ENCODE measurements at regions not wholly inside any gene's neighbourhood (a gene's known extent, or its start where the extent isn't known, plus 50 kb on each side); places are given as distances from the start of the nearest gene placed in this dataset.

GRCh38 chr21:22277341-22277740 lies 1279.1 kb downstream of the NCAM2 start:
- no peak for FAIRE-seq
- Histone ChIP-seq H3K27ac (no peak overlapping the region), H3K27me3 (no peaks in the 10 kb centered on the region), H3K4me3 (no peak overlapping the region), H3K36me3 (no peaks in the 10 kb centered on the region), H3K9me3 (no peaks in the 10 kb centered on the region), H3K4me1 (no peaks in the 10 kb centered on the region)
- ATAC-seq, result no peak
- no peak for DNase-seq
- no peak for TF ChIP-seq CTCF (IDR thresholded peaks at IDR 0.05)
- whole genome bisulfite sequencing, 2 donors, result 76 to 78% methylated on average over 2 of the region's 2 CpGs
- intact Hi-C loops (cut with DNase I), result no loop called here

GRCh38 chr21:22278366-22278765 lies 1280.2 kb downstream of the NCAM2 start:
- DNase-seq (no peak), ATAC-seq (no peak), FAIRE-seq (no peak)
- no peaks in the 10 kb centered on the region for H3K27me3 ChIP-seq
- intact Hi-C loops (cut with DNase I), result no loop called here
- WGBS, 2 donors, result 41 to 44% methylated on average over 2 of the region's 2 CpGs
- no peak overlapping the region for H3K4me3 ChIP-seq
- H3K4me1 ChIP-seq, result no peaks in the 10 kb centered on the region
- no peak for TF ChIP-seq CTCF (IDR thresholded peaks at IDR 0.05)
- no peaks in the 10 kb centered on the region for H3K36me3 ChIP-seq
- no peak overlapping the region for H3K27ac ChIP-seq
- no peaks in the 10 kb centered on the region for H3K9me3 ChIP-seq

- Histone ChIP-seq H3K9me3 (no peaks in the 10 kb centered on the region), H3K27me3 (no peaks in the 10 kb centered on the region), H3K4me1 (no peaks in the 10 kb centered on the region), H3K36me3 (no peaks in the 10 kb centered on the region), H3K4me3 (no peak overlapping the region), H3K27ac (no peak overlapping the region)
- TF ChIP-seq CTCF (IDR thresholded peaks at IDR 0.05), result no peak
- ATAC-seq (no peak), DNase-seq (no peak), FAIRE-seq (no peak)
- WGBS, 2 donors, result 40 to 43% methylated on average over 2 of the region's 2 CpGs
- intact Hi-C loops (cut with DNase I), result no loop called here
Measured at GRCh38 chr21:22280851-22281250, 1282.6 kb downstream of the NCAM2 start.

GRCh38 chr21:22288885-22289499 lies 1290.8 kb downstream of the NCAM2 start:
- Histone ChIP-seq H3K4me3 (no peak overlapping the region), H3K4me1 (no peaks in the 10 kb centered on the region), H3K27ac (no peak overlapping the region), H3K9me3 (no peaks in the 10 kb centered on the region), H3K27me3 (no peaks in the 10 kb centered on the region), H3K36me3 (no peaks in the 10 kb centered on the region)
- DNase-seq (no peak), FAIRE-seq (no peak), ATAC-seq (no peak)
- WGBS, 2 donors, result 54 to 55% methylated on average over 2 of the region's 2 CpGs
- TF ChIP-seq CTCF (IDR thresholded peaks at IDR 0.05), result no peak
- intact Hi-C loops (cut with DNase I), result no loop called here

GRCh38 chr21:22292144-22292543 lies 1293.9 kb downstream of the NCAM2 start:
- TF ChIP-seq CTCF (IDR thresholded peaks at IDR 0.05), result no peak
- H3K27ac ChIP-seq, result no peak overlapping the region
- no peak for DNase-seq
- H3K36me3 ChIP-seq, result no peaks in the 10 kb centered on the region
- FAIRE-seq, result no peak
- no peaks in the 10 kb centered on the region for H3K27me3 ChIP-seq
- intact Hi-C loops (cut with DNase I), result no loop called here
- no peak for ATAC-seq
- no peak overlapping the region for H3K4me3 ChIP-seq
- no peaks in the 10 kb centered on the region for H3K4me1 ChIP-seq
- H3K9me3 ChIP-seq, result no peaks in the 10 kb centered on the region
- 67 to 71% methylated on average over 3 of the region's 3 CpGs for WGBS, 2 donors
